G401.6 (cell line): ENCODE measurements at regions not wholly inside any gene's neighbourhood (a gene's known extent, or its start where the extent isn't known, plus 50 kb on each side); places are given as distances from the start of the nearest gene placed in this dataset.

Experiments
- FAIRE-seq: peaks from 2 replicates; lab custom pipeline; 2012; peaks lifted over from hg19 to GRCh38; lab: Jason Lieb, UNC

GRCh38 chr12:32047357-32048212, 59.1 kb upstream of the BICD1 start:
- no peak for FAIRE-seq

GRCh38 chr12:32048791-32049190, 57.9 kb upstream of the BICD1 start:
- FAIRE-seq = no peak

GRCh38 chr12:32049956-32050355, 56.7 kb upstream of the BICD1 start:
- no peak for FAIRE-seq

- FAIRE-seq = no peak
Observed at GRCh38 chr12:32051511-32052211, 55.0 kb upstream of the BICD1 start.

DNA sequence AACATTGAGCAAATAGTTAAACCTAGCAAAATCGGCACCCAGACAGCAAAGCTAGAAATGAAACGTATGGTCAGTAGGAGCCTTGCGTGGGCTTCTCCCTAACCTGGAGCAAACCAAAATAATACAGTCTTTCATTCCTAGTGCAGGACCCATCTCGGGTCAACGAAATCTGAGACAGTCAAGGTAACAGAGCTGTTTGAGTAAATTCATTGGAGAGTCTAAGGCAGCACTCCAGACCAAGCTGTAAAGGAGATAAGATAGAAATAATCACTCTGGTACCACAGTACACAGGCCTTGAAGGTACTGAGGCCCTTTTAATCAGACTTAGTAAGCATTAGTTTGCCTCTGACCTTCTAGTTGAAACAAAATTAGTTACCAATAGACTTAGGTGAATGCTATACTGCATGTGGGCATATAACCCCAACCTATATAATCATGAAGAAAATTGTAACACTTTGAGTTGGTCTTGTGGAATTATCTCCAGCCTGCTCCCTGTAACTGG, 54.4 kb upstream of the BICD1 start:
- FAIRE-seq = no peak

- FAIRE-seq = no peak
Observed at GRCh38 chr12:32053881-32054624, 52.6 kb upstream of the BICD1 start.
